RPMI7951 (cell line): ENCODE measurements at regions not wholly inside any gene's neighbourhood (a gene's known extent, or its start where the extent isn't known, plus 50 kb on each side); places are given as distances from the start of the nearest gene placed in this dataset.
A peak's percentile ranks its signal among the peaks of the same experiment; 100 is the strongest.

ENCODE experiments used
- DNase-seq: peaks from one replicate; pipeline ENCODE4 v3.0.0-alpha.2; 2012; ENCODE audit warnings: low read depth

DNA sequence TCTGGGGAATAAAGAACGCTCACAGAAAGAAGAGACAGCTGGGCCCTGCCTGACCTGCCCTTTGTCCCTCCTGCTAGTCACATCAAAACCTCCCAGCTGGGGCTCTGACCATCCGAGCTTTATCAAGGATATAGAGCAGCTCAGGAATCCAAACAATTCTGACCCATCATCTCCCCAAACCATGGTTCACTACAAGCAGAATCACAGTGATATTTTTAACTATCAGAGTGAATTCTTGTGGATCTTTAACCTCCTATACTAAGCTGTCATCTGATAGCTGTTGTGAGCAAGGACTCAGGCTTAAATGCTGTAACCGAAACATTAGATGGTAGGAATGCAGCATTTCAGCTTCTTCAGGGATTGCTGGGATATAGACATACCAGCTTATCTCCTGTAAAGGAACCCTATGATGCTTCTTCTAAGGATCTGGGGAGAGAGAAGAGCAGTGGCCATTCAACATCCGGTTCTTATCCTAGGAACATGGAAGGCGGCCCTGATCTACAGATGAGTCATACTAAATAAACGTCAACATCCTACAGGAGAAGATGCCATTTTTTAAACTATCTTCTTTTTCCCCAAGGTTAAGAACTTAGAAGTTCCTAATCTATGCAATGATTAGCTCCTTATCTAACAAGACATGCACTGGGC is 84.7 kb upstream of the AKIP1 start:
- peak; percentile 77 for DNase-seq

DNA sequence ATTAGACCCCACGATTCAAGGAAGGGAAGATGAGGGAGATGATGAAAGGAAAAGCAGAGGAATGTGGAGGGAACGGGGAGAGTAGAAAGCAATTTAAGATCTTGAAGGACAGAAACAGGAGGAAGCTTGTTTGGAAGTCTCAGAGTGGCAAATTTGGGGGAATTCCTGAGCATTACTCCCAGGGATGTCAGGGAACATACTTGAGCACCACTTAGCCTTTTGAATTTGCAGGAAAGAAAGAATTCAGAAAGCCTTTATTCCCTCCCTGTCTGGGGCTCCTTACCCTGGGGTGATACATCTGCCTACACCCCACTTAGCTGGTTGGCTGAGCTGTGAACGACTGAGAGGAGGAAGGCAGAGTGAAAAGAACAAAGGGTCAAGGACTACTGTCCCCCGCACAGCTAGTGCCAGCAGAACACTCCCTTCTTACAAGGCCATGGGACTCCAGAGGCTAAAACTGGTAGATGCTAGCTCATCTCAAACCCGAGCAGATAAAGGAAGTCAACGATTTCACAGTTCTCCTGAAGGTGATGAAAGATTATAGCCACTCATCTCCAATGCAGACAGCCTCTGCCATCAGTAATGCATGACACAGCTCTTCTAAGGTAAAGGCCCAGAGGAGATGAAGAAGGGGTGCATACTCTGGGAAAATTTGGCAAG is 84.0 kb upstream of the AKIP1 start:
- no peak for DNase-seq

DNA sequence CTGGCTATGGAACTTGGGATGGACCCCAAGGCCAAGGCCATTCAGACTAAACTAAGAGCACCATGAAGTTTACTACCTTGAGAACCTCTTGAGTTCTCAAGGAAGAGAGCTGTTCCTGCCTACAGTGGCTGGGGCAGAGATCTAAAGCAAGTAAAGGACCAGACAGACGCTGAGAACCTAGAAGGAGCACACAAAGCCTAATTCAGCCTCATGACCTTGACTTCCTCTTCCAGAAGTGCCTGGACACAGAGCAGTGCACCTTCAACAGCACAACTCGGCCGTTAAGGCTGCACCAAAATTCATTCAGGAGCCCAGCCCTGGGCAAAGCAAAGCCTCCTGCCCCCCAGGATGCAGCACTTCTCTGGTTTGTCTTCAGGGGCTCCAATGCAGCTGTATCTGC is 82.9 kb upstream of the AKIP1 start:
- DNase-seq, result no peak

DNA sequence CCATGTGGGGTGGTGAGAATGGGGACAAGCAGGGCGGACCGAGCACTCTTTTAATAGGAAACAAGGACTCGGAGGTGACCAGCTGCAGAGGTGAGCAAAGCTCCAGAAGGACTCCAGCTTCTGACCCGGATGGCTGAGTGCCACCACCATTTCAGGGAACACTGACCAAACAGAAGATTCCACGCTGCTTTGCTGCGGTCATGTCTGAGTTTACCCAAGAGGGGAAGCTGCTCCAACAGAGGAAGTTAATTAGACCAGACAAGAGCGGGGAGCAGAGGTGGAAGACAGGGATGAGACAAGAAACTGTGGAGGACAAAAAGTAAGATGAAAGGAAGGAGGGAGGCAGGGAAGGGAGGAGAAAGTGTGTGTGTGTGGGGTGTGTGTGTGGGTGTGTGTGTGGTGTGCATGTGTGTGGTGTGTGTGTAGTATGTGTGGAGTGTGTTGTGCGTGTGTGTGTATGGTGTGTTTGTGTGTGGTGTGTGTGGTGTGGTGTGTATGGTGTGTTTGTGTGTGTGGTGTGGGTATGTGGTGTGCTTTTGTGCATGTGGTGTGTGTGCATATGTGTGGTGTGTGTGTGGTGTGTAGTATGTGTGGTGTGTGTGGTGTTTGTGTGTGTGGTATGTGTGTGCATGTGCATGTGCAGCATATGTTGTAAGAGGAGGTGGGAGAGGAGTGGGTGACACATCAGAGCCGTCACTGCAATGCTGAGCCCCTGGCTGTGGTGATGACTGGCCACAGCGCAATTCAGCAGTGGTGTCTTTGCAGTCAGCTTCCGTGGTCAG is 82.2 kb upstream of the AKIP1 start:
- peak; percentile 67 for DNase-seq

DNA sequence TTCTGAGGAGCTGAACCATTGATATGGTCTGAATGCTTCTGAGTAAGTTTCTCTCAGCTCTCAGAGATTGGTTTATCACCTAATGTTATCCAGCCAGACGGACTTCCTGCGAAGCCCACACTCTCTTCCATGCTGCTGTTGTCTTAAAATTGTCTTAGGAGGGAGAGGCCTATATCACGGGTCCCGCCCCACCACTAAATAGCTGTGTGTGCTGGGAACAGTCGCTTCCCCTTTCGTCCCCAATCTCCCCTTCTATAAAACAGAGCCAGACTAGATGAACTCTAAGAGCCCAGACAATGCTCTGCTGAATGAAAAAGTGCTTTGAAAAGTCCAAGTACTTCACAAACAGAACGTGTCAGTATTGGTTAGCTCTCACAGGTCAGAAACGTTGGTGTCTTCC is 81.4 kb upstream of the AKIP1 start:
- DNase-seq, result no peak

DNA sequence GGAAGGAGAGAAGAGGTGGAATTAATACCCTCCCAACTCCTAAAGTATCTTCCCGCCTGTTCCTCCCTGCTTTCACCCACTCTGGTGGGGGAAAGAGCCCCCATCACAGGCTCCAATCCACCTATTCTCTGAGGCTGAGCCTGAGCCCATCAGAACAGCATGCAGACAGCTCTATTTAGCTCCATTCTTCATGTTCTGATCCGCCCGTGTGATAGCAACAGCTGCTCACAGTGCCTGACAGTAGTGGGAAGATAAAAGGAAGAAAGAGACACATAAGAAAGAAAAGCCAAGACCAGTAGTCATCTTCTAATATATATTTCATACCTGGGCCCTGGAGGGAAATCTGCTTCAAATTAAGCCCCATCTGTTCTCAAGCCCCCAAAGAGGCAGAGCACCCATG is 80.3 kb upstream of the AKIP1 start:
- no peak for DNase-seq

DNA sequence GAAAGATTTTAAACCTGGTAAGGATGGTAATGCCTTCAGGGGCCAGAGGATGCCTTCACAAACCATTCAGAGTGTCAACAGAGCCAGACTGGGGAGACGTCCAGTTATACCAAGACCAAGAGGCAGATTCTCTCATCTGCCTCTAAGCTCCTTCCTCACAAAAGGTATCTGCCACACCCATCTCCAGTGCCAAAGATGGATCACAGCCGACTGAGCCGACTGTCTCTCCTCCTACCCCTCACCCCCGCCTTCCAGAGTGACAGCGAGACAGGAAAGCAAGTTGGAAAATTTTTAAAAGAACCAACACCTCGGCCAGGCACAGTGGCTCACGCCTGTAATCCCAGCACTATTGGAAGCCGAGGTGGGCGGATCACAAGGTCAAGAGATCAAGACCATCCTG is 79.1 kb upstream of the AKIP1 start:
- DNase-seq, result no peak

DNA sequence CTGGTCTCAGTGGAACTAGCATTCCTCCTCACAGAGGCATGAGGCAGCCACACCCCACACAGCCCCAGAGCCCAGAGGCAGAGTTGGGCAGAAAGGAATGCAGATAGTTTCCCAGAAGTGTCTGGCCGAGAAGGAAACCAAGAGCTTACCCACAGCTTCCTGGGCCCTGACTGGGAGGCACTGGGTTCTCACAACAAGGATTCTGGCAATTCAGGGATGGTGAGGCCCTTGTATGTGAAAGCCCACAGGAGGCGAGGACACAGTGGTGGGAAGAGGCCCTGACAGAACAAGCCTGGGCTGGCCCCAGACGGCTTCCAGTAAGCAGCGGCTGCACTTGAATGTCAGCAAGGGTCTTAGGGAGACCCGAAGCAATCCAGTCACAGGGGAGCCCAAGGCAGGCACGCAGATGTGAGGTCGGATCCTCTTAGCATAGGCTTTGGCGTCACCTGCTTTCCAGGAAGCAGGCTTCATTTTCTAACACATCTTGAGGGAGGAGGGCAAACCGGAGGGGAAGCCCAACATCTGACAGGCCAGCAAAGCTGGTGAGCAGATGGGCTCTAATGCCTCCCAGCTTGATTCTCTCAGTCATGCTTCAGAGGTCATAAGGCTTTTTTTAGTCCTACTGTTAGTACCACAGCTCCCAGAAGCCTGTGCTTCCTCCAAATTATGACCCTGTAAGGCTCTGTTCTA is 78.3 kb upstream of the AKIP1 start:
- DNase-seq, result peak; percentile 94

DNA sequence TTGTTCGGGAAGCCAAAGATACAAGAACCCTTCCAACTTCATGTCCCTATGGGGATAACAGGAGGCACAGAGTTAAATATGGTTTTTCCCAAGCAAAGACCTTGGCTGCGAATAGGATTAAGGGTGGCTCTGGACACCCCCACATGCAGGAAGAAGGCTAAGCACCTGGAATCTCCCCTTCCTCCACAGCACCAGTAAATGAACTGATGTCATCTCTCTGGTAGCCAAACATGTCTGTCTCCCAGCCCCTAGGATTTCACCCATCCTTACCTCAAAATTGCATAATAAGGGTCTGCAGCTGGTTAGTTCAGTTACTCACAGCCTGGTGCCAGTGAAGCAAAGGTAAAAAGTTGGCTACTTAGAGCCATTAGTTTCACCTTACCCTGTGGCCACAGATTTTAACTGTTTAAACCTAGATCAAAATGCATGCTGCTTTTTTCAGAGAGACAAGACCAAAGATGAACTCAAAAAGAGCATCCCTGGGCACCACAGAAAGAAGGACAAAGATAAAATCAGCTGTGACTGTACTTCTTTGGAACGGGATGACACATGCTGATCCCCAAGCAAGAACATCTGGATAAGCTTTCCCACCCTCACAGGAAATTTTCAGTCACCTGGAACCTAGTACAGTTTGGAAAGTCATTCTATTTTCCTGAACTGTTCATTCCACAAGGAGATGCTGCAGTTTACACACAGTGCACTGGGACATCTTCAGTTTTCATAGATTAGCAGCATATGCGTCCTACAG is 77.2 kb upstream of the AKIP1 start:
- peak; percentile 80 for DNase-seq

DNA sequence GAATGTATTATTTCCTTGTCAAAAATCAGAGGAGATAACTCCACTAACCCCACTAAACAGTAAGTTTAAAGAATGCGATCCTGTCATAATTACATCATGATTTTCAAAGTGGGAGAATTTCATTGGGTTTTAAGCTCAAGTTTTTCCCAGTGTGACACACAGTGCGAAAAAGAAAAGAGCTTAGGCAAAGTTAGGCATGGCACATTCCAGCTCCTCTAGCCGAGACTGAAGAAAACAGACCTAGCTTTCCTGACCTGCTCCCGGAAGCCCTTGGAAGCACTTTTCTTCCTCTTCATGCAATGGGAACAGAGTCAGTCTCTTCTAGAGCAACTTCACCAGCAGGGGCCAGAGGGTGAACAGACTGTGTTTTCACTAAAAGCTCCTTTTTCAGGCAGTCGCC is 76.6 kb upstream of the AKIP1 start:
- no peak for DNase-seq

DNA sequence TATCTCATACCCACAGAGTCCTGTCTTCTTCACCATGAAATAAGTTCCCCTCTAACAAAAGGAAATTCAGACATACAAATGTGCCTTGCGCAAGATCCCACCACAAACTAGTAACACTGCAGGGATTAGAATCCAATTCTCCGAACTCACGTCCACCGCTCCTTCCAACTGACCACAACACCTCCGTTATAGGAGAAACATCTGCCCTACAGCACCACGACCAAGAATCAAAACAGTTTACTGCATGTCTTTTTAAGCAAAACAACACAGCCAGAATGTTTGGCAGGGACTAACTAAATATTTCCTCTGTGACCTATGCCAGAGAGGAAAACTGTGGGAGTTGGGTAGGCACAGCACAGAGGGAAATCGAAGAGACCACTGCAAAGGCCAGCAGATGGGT is 72.7 kb upstream of the AKIP1 start:
- peak; percentile 96 for DNase-seq

DNA sequence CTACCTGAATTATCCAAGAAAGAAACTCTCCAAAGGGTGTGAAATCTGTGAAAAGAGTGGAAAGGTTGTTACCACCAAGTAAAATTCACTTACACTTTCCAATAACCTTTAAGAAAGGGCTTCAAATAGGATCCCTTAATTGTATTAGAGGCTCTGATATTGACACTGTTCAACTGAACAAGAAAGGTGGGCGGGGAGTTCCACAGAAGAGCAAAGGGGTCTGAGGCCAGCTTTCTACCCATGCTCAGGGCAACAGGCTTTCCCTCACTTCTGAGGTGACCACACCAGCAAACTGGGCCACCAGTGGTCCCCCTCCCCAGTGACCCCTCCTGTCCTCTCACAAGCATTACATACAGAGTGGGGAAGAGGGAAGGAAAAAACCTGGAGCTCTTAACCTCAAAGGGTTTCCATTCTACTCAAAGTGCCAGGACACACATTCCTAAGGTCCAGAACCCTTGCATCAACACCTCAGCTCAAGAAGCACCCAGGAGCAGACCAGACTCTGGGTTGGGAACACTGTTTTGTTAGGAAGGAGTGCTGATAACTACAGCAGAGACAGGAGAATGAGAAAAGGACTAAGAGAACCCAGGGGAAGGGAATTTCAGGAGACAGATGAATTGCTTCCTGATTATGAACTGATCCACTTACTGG is 71.6 kb upstream of the AKIP1 start:
- no peak for DNase-seq

DNA sequence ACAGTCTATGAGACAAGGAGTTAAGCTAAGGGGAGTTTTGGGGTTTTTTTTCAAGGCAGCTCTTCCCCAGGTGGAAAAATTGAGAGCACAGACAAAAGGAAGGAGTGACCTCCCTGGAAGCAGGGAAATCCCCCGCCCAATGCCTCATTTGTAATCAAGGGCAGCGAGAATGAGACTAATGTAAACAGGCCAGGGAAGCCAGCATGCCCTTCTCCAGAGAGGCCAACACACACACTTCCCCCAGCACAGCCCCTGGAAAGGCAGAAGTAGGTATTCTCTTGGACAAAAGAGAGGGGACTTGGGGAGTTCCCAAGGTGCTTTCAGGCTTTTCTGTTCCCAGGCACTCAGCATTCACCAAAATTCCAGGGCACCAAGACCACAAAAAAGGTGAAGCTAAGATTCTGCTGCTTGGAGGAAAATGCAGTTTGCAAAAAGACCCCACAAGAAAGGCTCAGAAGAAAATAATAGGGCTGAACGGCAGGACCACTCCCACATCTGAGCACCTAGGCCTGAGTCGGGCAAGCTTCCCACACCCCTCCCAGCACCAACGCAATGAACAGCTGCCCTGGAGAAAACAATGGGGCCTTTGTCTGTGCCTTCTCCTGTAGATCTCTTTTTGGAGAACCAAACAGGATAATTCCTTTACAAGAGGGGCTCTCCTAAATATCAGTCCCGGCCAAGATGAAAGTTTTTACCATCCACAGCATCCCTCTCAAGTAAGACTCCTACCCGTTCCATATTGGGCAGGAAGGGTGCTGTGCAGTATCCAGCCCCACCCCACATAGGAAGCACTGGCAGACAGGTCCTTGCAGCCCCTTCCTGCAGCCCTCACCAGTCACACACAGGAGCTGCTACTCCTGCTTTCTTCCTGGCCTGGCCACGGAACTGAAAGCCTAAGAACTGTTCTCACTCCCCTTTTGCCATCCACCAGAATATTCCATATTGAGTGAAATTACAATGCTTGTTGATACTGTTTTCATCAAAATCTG is 70.7 kb upstream of the AKIP1 start:
- DNase-seq, result peak; percentile 60

DNA sequence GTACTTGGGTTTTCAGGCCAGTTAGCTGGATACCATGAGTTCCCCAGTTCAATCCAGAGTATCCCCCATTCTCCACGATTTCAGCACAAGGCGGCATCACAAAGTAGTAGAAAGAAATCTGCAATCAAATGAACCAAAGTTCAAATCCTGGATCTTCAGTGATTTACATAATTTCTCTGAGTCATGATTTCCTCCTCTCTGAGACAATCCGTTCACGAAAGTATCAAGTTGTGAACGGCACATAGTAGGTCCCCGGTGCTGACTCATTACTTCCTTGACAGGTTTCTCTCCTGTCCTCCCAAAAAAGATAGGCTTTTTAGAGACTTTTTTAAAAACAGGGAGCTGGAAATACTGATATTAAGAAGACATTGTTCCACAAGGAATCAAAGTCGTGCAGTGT is 69.1 kb upstream of the AKIP1 start:
- DNase-seq, result peak; percentile 31

DNA sequence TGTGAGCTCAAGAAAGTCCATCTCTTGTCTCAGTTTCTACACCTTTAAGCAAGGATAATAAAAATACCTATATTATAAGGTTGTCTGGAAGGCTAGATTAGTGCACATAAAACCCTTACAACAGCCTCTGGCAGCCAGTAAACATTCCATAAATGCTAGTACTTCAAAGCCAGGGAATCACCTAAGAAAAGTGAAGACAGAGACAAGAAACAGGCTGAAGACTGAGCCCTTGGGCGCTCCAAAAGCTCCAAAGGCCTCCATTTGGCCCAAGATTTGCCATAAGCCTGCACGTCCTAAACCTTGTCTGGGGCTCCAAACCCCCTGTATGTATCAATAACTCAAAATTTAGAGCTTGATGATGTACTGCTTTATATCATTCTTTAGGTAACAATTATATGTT is 52.2 kb upstream of the AKIP1 start:
- no peak for DNase-seq
